ENCODE measurements at regions not wholly inside any gene's neighbourhood (a gene's known extent, or its start where the extent isn't known, plus 50 kb on each side); places are given as distances from the start of the nearest gene placed in this dataset.

DNA sequence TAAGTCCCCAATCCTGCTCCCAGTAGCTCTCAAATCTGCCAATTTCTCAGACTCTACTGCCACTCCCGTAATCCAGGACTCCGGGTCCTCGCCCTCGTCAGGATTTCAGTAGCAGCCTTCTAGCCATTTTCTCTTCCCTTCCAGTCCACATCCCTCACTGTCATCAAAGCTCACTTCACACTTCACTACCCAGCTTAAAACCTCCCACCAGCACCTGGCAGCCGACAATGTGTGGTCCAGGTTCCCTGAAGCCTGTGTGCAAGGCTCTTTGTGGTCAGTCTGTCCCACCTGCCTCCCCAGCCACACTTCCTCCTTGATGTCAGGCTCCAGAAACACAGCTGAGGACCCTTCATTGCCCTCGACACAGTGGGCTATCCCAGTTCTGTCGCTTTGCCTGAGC is 304.5 kb upstream of the ROPN1 start:
- Mint-ChIP-seq H3K36me3 (no peaks in the 10 kb centered on the region), H3K27ac (no peak overlapping the region), H3K9me3 (no peaks in the 10 kb centered on the region)
- no peak for ATAC-seq
- DNase-seq (ENCODE audit: low spot score in 2 of 2) = no peak

DNA sequence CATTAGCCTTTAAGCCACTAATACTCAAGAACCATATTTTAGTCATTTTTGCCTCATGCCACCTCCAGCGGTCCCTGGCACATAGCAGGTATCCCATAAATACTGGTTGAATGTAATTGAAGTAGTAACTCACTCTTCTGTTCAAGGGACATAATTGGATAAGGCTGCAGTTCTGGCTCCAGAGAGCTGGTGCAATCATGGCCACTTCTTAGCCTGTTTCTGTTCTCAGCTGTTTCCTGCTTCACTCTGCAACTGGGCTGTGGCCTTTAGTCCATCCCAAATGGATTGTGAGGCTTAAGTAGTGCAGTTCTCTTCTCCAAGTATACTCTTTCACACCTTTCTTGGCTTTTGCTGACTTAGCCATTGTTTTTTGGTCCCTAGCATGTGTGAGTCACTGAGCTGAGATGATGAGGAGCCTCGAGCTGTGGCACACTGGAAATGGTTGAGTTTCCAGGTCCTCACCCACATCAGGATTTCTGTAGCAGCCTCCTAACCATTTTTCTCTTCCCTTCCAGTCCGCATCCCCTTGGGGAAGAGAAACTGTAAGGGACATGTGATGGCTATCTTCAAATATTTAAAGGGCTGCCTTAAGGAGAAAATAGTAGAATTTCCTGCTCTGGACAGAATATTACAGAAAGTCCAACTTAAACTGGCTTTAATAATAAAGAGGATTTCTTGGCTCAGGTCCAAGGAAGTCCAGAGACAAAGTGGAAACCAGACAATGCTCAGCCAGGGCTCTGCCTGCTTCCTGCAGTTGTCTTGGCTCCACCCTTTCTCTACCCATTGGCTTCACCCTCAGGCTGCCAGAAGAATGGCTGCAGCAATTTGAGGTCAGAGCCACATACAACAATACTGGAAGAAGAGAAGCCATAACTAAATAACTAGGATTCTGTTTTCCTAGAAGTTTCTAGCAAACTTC is 305.4 kb upstream of the ROPN1 start:
- H3K36me3 Mint-ChIP-seq = no peaks in the 10 kb centered on the region
- DNase-seq (ENCODE audit: low spot score in 2 of 2) (no peak), ATAC-seq (no peak)
- H3K27ac Mint-ChIP-seq = no peak overlapping the region
- no peaks in the 10 kb centered on the region for H3K9me3 Mint-ChIP-seq

DNA sequence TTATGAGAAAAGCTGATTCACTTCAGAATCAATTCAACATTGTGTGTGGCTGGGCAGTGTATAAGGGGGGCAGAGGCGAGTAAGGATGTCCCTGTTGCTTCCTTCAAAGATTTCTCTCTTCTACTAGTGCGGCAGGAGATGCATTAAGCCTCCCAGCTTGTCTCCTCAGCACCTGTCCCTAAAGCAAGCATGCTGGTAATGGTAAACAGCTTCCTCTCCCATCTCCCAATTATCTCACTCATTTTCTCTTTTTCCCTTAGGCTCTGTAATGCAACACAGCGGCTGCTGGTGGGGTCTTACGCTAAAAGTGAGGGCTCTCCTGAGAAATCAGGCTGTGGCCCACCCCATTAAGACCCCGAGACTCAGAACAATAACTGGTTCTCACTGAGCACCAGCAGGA is 306.4 kb upstream of the ROPN1 start:
- ATAC-seq = no peak
- Mint-ChIP-seq H3K36me3 (no peaks in the 10 kb centered on the region), H3K9me3 (no peaks in the 10 kb centered on the region), H3K27ac (no peak overlapping the region)
- no peak for DNase-seq (ENCODE audit: low spot score in 2 of 2)

DNA sequence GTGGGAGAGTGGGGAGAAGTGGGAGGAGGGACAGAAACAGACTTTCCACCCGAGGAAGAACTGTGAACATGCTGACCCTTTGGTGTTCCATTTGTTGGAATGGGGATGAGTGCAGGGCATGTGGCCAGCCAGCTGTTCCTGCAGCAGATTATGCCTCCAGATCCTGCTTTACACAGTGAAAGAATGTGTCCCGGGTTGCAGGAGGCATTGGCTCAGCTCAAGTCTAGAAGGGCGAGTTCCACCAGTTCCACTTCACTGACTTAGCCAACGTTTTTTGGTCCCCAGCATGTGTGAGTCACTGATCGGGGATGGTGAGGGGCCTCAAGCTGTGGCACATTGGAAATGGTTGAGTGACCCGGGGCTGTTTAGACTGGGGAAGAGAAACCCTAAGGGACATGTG is 307.0 kb upstream of the ROPN1 start:
- peaks cover 0 to 2% of the 10 kb centered on the region in 2 donors for H3K9me3 Mint-ChIP-seq
- DNase-seq (ENCODE audit: low spot score in 2 of 2) (no peak), ATAC-seq (no peak)
- H3K36me3 Mint-ChIP-seq = no peaks in the 10 kb centered on the region
- no peak overlapping the region for H3K27ac Mint-ChIP-seq

DNA sequence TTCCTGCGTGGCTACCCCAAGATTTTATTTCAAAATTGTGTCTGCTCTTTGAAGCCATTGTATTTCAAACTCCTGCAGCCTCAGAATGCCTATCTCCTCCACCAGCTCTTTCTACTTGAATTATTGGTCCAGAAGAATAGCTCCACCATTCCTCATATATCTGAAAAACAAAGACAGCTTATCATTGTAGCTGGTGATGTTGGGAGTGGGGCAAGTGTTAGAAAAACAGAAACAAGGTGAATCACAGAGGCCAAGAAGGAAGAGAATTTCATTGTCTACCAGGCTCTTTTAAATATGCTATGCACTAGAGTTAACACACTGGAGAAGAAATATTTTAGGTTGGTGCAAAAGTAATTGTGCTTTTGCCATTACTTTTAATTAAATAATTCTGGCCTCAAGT is 307.9 kb upstream of the ROPN1 start:
- H3K27ac Mint-ChIP-seq = no peak overlapping the region
- ATAC-seq = no peak
- peaks cover 0 to 5% of the 10 kb centered on the region in 2 donors for H3K9me3 Mint-ChIP-seq
- DNase-seq (ENCODE audit: low spot score in 2 of 2) = no peak
- no peaks in the 10 kb centered on the region for H3K36me3 Mint-ChIP-seq

DNA sequence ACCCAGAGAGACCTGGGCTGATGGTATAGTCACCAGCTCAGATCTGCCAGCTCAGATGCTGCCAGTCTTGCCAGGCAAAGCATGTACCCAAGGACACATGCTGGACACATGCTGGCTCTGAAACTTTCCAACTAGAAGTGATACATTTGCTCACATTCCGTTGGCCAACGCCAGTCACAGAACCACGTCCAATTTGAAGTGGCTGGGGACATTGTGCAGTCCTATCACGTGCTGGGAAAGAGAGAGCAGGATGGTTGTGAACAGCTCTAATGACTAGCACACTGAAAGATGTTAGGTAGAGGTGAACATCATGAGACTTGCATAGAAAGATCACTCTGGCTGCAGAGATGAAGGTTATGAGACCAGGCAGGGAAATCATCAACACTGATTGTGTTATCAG is 308.5 kb upstream of the ROPN1 start:
- ATAC-seq = no peak
- no peak for DNase-seq (ENCODE audit: low spot score in 2 of 2)
- no peaks in the 10 kb centered on the region for H3K36me3 Mint-ChIP-seq
- H3K9me3 Mint-ChIP-seq = peaks cover 0 to 5% of the 10 kb centered on the region in 2 donors
- no peak overlapping the region for H3K27ac Mint-ChIP-seq

DNA sequence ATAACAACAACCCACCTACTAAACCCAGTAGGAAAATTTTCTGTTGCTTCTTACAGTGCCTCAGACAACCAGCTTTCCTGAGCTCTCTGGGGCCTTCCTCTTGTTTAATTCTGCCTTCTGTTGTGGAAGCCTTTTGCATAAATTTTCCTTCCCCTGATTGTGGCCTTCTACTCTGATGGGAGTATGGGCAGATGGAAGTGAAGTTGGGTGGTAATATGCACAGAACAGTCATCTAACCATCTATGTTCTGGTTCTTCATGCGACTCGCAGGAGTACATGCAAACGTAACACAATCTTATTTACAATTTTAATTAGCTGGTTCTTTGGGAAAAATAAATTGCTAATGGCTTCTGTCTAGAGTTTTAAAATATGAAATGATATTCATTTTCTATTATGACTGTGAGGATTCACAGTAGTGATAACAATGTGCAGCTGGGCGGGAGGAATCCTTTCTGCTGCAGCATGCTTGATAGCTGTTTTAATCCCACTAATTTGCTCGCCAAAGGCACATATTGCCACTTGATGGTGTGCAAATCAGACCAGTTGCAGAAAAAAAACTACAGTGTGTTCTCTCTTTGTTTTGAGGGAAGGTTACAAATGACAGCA is 311.5 kb upstream of the ROPN1 start:
- no peak for ATAC-seq
- peaks cover 6 to 8% of the 10 kb centered on the region in 2 donors for H3K36me3 Mint-ChIP-seq

DNA sequence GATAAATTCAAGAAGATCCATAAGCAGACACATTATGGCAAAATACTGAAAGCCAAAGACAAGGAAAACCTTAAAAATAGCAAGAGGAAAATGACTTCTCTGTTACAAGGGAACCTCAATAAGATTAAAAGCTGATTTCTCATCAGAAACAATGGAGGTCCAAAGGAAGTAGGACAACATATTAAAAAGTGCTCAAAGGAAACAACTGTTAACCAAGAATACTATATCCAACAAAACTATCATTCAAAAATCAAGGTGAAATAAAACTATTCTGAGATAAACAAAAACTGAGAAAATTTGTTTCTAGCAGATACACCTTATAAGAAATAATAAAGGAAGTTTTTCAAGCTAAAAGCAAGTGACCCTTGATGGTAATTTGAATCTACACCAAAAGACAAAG is 314.7 kb upstream of the ROPN1 start:
- H3K36me3 Mint-ChIP-seq = peaks cover 6 to 8% of the 10 kb centered on the region in 2 donors
- no peak overlapping the region for H3K27ac Mint-ChIP-seq
- DNase-seq (ENCODE audit: low spot score in 2 of 2) = no peak
- H3K9me3 Mint-ChIP-seq = peaks cover 11 to 15% of the 10 kb centered on the region in 2 donors
- ATAC-seq = no peak

More for the DNA sequence above, 311.5 kb upstream of the ROPN1 start:
- no peak for DNase-seq (ENCODE audit: low spot score in 2 of 2)
- Mint-ChIP-seq H3K9me3 (peaks cover 11 to 15% of the 10 kb centered on the region in 2 donors), H3K27ac (no peak overlapping the region)

DNA sequence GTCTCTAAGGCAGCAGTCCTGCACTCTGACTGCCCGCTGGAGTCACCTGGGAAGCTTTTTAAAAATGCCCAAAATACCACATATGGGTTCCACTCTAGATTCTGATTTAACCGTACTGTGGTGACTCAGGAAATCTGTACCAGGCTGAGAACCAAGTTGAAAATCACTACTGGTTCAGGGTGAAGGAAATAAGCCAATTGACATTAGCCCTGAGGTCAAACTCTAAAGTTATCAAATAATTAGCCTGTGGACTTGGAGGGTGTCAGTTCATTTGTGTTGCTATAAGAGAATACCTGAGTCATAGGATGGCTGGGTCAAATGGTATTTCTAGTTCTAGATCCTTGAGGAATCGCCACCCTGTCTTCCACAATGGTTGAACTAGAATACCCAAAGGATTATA is 321.7 kb upstream of the ROPN1 start:
- H3K27ac Mint-ChIP-seq = no peak overlapping the region
- no peaks in the 10 kb centered on the region for H3K36me3 Mint-ChIP-seq
- no peaks in the 10 kb centered on the region for H3K9me3 Mint-ChIP-seq
- no peak for ATAC-seq
- no peak for DNase-seq (ENCODE audit: low spot score in 2 of 2)

DNA sequence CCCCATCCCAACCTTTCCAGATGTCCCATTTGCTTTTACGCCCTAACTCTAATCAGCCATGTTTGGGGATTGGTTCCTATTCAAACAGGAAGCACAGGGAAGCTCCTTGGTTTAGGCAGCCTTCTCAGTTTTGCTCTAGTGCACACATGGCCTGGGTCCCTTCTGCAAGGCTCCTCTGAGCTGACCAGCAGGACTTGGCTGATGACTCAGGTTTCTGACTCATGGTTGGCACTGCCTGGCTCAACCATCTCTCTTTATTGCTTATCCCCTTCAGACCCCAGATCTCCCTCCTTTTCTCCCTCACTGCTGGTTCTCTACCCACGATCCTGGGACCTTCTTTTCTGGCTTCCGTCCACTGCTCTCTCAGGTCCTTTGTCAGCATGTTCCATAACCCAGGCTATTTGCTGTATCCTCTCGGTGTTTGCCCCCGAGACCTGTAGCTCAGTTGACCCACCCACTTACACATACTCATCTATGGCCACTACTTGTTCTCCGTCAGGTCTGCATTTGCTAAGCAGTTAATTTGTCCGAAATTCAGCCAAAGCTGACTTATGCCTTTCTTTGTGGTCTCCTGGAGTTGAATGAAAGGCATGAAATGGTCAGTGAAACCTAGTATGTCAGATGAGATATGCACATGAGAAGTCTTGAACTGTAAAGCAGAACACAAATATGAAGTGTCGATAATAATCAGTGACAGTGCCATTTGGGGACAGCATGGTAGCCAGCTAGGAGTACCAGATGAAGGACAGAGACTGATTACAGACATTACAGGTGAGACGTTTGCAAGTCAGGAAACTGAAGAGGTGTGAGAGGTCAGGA is 323.5 kb upstream of the ROPN1 start:
- no peaks in the 10 kb centered on the region for H3K9me3 Mint-ChIP-seq
- ATAC-seq = no peak
- no peak for DNase-seq (ENCODE audit: low spot score in 2 of 2)
- no peak overlapping the region for H3K27ac Mint-ChIP-seq
- H3K36me3 Mint-ChIP-seq = no peaks in the 10 kb centered on the region

DNA sequence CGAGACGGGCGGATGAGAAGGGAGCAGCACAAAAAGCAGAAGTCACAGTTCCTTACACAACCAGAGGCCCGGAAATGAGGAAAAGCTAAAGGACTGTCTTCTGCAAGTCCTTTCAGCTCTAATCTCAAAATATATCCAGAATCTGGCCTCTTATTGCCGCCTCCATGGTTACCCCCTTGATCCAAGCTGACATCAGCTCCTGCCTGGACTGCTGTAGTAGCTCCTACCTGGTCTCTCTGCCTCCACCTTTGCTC is 324.0 kb upstream of the ROPN1 start:
- Mint-ChIP-seq H3K27ac (no peak overlapping the region), H3K9me3 (no peaks in the 10 kb centered on the region), H3K36me3 (no peaks in the 10 kb centered on the region)
- no peak for DNase-seq (ENCODE audit: low spot score in 2 of 2)
- ATAC-seq = no peak

DNA sequence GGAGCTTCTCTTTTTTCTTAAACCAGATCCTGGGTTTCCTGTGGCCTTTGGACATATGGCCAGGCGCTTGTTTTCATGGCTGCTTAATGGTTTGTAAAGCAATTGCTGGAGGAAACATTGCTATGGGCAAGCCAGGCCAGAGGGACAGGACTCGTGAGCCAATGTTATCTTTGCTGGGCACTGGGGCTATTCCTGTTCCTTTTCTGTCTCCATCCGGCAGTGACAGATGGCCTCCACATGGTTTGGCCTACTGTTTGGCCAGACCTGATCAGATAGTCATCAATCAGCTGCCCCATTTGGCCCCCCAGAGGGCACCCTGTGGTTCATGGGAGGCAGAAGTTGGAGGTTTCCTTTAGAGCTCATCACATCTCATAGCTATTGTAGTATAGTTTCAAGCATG is 326.1 kb upstream of the ROPN1 start:
- ATAC-seq (no peak), DNase-seq (ENCODE audit: low spot score in 2 of 2) (no peak)
- no peaks in the 10 kb centered on the region for H3K9me3 Mint-ChIP-seq
- H3K27ac Mint-ChIP-seq = no peak overlapping the region
- no peaks in the 10 kb centered on the region for H3K36me3 Mint-ChIP-seq

DNA sequence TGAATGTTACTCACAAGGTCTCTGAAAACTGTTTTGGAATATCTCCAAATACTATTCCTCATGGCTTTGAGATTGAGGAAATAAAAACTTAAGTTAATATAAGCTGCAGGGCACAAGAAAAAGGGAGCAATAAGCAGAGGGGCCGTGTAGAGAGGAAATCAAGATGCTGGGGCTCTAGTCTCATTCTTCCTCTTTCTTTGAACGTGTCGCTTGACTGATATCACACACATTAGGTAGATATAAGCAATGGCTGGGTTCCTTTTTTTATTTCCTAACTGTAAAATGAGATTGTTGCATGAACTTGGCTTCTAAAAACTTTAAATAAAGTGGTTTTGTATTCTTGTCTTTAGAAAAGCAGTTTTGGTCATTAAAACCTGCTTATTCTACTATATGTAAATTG is 326.7 kb upstream of the ROPN1 start:
- H3K27ac Mint-ChIP-seq = no peak overlapping the region
- DNase-seq (ENCODE audit: low spot score in 2 of 2) (no peak), ATAC-seq (no peak)
- H3K9me3 Mint-ChIP-seq = no peaks in the 10 kb centered on the region
- no peaks in the 10 kb centered on the region for H3K36me3 Mint-ChIP-seq

DNA sequence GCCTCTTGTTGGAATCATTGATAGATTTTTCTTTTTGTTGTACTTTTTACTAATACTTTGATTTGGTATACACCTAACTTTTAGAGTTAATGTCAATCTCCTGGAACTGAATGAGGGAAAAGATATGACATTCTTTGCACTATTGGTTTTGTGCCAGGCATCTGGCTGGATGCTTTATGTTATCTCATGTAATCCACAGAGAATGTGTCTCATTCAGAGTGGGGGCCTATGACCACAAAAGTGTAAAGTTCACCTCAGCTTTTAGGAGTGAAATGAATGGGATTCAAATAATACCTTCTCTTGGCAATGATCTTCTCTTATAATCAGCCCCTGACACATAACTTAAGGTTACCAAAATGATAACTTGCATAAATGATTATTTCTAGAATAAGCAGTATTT is 329.1 kb upstream of the ROPN1 start:
- DNase-seq (ENCODE audit: low spot score in 2 of 2) (no peak), ATAC-seq (no peak)
- Mint-ChIP-seq H3K9me3 (no peaks in the 10 kb centered on the region), H3K27ac (no peak overlapping the region), H3K36me3 (no peaks in the 10 kb centered on the region)

DNA sequence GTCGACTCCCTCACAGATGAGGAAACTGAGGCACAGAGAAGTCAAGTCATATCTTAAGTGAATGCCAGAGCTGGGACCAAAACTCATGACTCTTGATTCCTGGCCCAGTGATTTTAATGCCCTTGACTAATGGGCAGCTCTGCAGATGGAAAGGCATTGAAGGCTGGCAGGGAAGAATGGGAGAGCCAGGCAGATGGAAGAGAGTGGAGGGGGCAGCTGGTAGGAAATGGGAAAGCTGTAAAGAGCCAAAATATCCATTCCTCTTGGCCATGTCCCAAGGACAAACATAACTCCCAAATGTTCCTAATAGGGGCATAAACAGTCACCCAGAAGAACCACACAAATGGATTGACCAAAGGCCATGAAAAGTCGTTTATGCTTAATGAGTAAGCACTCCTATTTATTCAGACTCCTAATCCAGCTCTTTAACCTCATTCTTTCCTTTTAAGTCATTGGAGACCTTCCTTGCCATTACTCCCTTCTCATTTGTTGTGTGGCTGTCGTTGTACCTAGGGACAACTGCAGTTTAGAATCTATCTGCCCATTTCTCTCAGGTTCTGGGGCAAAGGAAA is 330.5 kb upstream of the ROPN1 start:
- H3K36me3 Mint-ChIP-seq = no peaks in the 10 kb centered on the region
- no peak overlapping the region for H3K27ac Mint-ChIP-seq
- H3K9me3 Mint-ChIP-seq = no peaks in the 10 kb centered on the region
- no peak for DNase-seq (ENCODE audit: low spot score in 2 of 2)
- no peak for ATAC-seq

DNA sequence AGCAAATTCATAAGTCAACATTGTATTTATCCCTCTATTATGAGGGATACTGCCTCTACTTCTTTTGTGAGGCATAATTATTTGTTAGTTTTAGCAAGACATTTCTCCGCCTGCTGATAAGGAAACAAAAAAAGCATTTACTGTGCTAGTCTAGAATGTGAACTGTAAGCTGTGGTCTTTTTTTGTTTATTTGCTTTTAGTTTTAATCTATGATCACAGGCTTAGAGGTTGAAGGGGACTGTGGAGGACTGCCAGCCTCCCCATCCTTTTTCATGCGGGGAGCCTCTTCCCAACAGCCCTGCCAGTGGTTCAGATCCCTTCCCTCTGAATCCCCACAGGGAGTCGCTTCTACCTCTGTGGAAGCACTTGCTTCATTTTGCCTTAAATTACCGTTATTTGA is 331.0 kb upstream of the ROPN1 start:
- DNase-seq (ENCODE audit: low spot score in 2 of 2) (no peak), ATAC-seq (no peak)
- H3K27ac Mint-ChIP-seq = no peak overlapping the region
- H3K36me3 Mint-ChIP-seq = no peaks in the 10 kb centered on the region
- no peaks in the 10 kb centered on the region for H3K9me3 Mint-ChIP-seq

DNA sequence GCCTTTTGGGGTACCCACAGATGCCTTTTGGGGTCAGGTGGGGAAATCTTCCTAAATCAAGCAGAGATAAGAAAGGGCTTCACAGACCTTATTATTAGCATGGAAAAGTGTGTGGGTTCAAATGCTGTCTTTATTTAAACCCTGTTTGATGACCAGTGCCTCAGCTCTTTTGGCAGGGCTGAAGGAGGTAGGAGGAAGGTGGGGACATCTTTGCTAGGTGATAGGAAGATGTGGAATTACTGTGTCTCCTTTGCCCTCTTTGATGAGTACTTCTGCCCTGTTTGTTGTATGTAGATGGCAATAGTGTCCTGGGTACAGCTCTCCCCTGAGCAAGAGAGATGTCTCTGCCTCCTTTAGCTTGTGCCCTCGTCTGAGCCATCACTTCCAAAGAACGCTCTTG is 333.3 kb upstream of the ROPN1 start:
- Mint-ChIP-seq H3K27ac (no peak overlapping the region), H3K9me3 (no peaks in the 10 kb centered on the region), H3K36me3 (no peaks in the 10 kb centered on the region)
- DNase-seq (ENCODE audit: low spot score in 2 of 2) (no peak), ATAC-seq (no peak)
